ENCODE measurements at regions not wholly inside any gene's neighbourhood (a gene's known extent, or its start where the extent isn't known, plus 50 kb on each side); places are given as distances from the start of the nearest gene placed in this dataset.
"Not testable (repeated sequence)": the region's sequence is repeated elsewhere in the genome, so short reads cannot be mapped to it uniquely, and the experiment has no call there.

- ATAC-seq = no peak
Measured at GRCh38 chr9:108396193-108396592, 459.6 kb downstream of the ACTL7B start.

- ATAC-seq = no peak
Measured at GRCh38 chr9:108395421-108395820, 460.4 kb downstream of the ACTL7B start.

- no peak for ATAC-seq
Measured at GRCh38 chr9:108394726-108395125, 461.1 kb downstream of the ACTL7B start.

GRCh38 chr9:108393481-108394001, 462.2 kb downstream of the ACTL7B start:
- not testable (repeated sequence) for ATAC-seq

GRCh38 chr9:108392877-108393276, 462.9 kb downstream of the ACTL7B start:
- ATAC-seq = no peak

GRCh38 chr9:108389056-108389455, 466.7 kb downstream of the ACTL7B start:
- no peak for ATAC-seq

GRCh38 chr9:108386859-108387384, 468.9 kb downstream of the ACTL7B start:
- ATAC-seq = peak; percentile 45

GRCh38 chr9:108386032-108386431, 469.8 kb downstream of the ACTL7B start:
- ATAC-seq = no peak

- ATAC-seq = no peak
Measured at GRCh38 chr9:108383796-108384195, 472.0 kb downstream of the ACTL7B start.

- ATAC-seq = no peak
Measured at GRCh38 chr9:108382310-108382709, 473.5 kb downstream of the ACTL7B start.

- no peak for ATAC-seq
Measured at GRCh38 chr9:108377881-108378280, 477.9 kb downstream of the ACTL7B start.

- ATAC-seq = no peak
Measured at GRCh38 chr9:108377382-108377781, 478.4 kb downstream of the ACTL7B start.

- no peak for ATAC-seq
Measured at GRCh38 chr9:108376140-108376539, 479.6 kb downstream of the ACTL7B start.

GRCh38 chr9:108374626-108375025, 481.2 kb downstream of the ACTL7B start:
- peak; percentile 25 for ATAC-seq

- no peak for ATAC-seq
Measured at GRCh38 chr9:108367188-108367587, 488.6 kb downstream of the ACTL7B start.

GRCh38 chr9:108363311-108363710, 492.5 kb downstream of the ACTL7B start:
- no peak for ATAC-seq

- no peak for ATAC-seq
Measured at GRCh38 chr9:108360304-108360703, 495.5 kb downstream of the ACTL7B start.

GRCh38 chr9:108356806-108357205, 499.0 kb downstream of the ACTL7B start:
- peak; percentile 26 for ATAC-seq

GRCh38 chr9:108351571-108351970, 504.2 kb downstream of the ACTL7B start:
- ATAC-seq = peak; percentile 99

GRCh38 chr9:108347463-108348188, 508.2 kb downstream of the ACTL7B start:
- ATAC-seq = no peak

GRCh38 chr9:108345826-108346225, 510.0 kb downstream of the ACTL7B start:
- no peak for ATAC-seq

GRCh38 chr9:108339251-108339650, 516.5 kb downstream of the ACTL7B start:
- no peak for ATAC-seq

GRCh38 chr9:108336575-108336974, 519.2 kb downstream of the ACTL7B start:
- ATAC-seq = no peak

- no peak for ATAC-seq
Measured at GRCh38 chr9:108333530-108333983, 522.2 kb downstream of the ACTL7B start.
